Astrocyte of the spinal cord (primary cell): ENCODE measurements at regions not wholly inside any gene's neighbourhood (a gene's known extent, or its start where the extent isn't known, plus 50 kb on each side); places are given as distances from the start of the nearest gene placed in this dataset.

ENCODE experiments used
- DNase-seq: peaks from one replicate; pipeline ENCODE4 v3.0.0; 2011; ENCODE audit warnings: low read depth, low spot score
- H3K4me3 ChIP-seq: 2 replicates; pipeline ENCODE4 v1.5.1; 2011; ENCODE audit warnings: low read depth, mild to moderate bottlenecking, low read length, moderate library complexity
- CTCF ChIP-seq: IDR thresholded peaks from 2 replicates; pipeline ENCODE4 v1.5.1; 2012; ENCODE audit warnings: low read depth, mild to moderate bottlenecking, low read length, inconsistent platforms
- in situ Hi-C: cut with HindIII; loops from 2 replicates; pipeline ENCODE4 v1.10.0; 2017; ENCODE audit warnings: low sequenced_read_pairs

GRCh38 chr2:234335661-234336228 lies 161.1 kb downstream of the ARL4C start:
- no peak for TF ChIP-seq CTCF
- H3K4me3 ChIP-seq, result no peak overlapping the region
- DNase-seq, result peak; percentile 67
- in situ Hi-C loops, result no loop called here

GRCh38 chr2:234334756-234335155 lies 162.1 kb downstream of the ARL4C start:
- in situ Hi-C loops, result no loop called here
- no peak for DNase-seq
- no peak for TF ChIP-seq CTCF
- H3K4me3 ChIP-seq, result no peak overlapping the region

GRCh38 chr2:234334151-234334550 lies 162.7 kb downstream of the ARL4C start:
- no peak for TF ChIP-seq CTCF
- no peak overlapping the region for H3K4me3 ChIP-seq
- in situ Hi-C loops, result no loop called here
- no peak for DNase-seq

- no peak overlapping the region for H3K4me3 ChIP-seq
- DNase-seq, result no peak
- in situ Hi-C loops, result no loop called here
- TF ChIP-seq CTCF, result no peak
Measured at GRCh38 chr2:234333168-234334130, 163.4 kb downstream of the ARL4C start.

GRCh38 chr2:234331966-234332365 lies 164.9 kb downstream of the ARL4C start:
- no peak for DNase-seq
- H3K4me3 ChIP-seq, result no peak overlapping the region
- no peak for TF ChIP-seq CTCF
- in situ Hi-C loops, result no loop called here

GRCh38 chr2:234331566-234331965 lies 165.3 kb downstream of the ARL4C start:
- no peak for TF ChIP-seq CTCF
- no peak overlapping the region for H3K4me3 ChIP-seq
- in situ Hi-C loops, result no loop called here
- DNase-seq, result no peak
